RWPE1 (cell line): ENCODE measurements at regions not wholly inside any gene's neighbourhood (a gene's known extent, or its start where the extent isn't known, plus 50 kb on each side); places are given as distances from the start of the nearest gene placed in this dataset.

ENCODE experiments used
- CTCF ChIA-PET: fragments of 350-600 bp; sonication (Branson Sonifier 250); formaldehyde crosslinking; extraction: SDS; loops from one replicate; lab custom pipeline; 2021; lab: Yijun Ruan, JAX
- POLR2A ChIA-PET: fragments of 400-600 bp; formaldehyde crosslinking; extraction: SDS; loops from one replicate; lab custom pipeline; 2020; ENCODE audit warnings: antibody characterized with exemption; ENCODE audit not compliant: low non-redundant PET; lab: Yijun Ruan, JAX
- DNase-seq: peaks from one replicate; pipeline ENCODE4 v3.0.0; 2012; ENCODE audit warnings: low spot score
- H3K27ac ChIP-seq: fragments of 450-650 bp; 2 replicates; pipeline ENCODE4 v1.5.1; 2017
- TF ChIP-seq, protein P1 (sequence below): fragments of 450-650 bp; conservative IDR thresholded peaks from 2 replicates; pipeline ENCODE4 v1.5.1; 2017; ENCODE audit warnings: low read depth, mild to moderate bottlenecking

DNA sequence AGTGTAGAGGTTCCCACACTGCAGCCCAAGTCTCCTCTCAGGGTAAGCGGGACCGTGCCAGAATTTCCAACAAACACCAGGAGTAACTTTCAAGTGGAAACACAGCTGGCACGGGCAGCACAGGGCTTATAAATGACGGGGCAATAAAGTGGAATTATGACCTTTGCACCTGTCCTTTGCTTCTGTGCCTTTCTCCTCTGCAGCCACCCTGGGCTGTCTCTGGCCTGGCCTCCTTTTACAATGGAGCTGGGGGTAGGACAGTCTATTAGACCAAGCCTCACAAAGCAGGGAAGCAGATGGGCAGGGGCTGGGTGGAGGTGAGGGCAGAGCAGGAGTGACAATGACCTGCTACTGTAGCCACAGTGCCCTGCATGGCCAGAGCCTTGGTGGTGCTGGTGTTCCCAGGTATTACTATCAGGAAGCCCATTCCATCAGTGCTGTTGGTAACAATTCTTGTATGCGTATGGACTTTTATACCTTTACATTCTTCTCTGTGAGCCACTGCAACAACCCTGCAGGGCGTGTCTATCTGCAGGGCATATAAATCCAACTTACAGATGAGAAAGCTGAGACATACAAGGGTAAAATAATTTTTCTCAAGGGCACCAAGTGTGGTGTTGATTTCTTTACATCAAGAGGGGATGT lies 387.8 kb downstream of the CTTN start:
- no peak overlapping the region for H3K27ac ChIP-seq
- TF ChIP-seq, protein P1, sequence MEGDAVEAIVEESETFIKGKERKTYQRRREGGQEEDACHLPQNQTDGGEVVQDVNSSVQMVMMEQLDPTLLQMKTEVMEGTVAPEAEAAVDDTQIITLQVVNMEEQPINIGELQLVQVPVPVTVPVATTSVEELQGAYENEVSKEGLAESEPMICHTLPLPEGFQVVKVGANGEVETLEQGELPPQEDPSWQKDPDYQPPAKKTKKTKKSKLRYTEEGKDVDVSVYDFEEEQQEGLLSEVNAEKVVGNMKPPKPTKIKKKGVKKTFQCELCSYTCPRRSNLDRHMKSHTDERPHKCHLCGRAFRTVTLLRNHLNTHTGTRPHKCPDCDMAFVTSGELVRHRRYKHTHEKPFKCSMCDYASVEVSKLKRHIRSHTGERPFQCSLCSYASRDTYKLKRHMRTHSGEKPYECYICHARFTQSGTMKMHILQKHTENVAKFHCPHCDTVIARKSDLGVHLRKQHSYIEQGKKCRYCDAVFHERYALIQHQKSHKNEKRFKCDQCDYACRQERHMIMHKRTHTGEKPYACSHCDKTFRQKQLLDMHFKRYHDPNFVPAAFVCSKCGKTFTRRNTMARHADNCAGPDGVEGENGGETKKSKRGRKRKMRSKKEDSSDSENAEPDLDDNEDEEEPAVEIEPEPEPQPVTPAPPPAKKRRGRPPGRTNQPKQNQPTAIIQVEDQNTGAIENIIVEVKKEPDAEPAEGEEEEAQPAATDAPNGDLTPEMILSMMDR = no peak
- POLR2A ChIA-PET = no interaction called here
- CTCF ChIA-PET = interaction anchor here (0.6 kb wide), 1 partner anchor 11 kb away, joined by 4 read pairs; no protein-coding TSS in a partner anchor
- DNase-seq = no peak

DNA sequence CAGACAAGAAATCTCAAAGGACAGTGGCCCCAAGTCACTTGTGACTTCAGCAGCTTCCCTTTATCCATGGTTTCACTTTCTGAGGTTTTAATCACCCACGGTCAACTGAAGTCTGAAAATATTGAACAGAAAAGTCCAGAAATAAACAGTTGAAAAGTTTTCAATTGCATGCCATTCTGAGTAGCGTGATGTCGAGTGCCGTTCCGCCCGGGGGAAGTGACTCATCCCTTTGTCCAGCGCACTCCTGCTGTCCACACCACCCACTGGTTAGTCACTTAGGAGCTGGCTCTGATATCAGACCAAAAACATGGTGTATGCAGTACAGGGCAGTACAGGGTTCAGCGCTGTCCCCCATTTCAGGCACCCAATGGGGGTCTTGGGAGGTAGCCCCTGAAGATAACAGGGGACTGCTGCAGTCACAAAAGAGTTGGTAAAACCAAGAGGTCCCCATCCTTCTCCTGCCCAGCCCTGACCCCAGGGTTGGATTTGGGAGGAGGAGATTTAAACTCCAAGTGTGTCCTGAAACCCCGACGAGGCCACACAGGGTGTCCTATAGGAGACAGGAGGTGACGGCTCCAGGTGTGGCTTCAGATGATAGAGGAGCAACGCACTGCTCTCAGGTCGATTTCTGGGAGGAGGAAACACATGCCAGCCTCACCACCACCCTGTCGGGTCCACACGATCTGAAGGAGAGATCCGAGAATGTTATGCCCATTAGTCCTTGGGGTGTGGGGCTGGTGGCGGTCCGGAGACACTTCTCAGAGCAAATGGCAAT lies 390.1 kb downstream of the CTTN start:
- TF ChIP-seq, protein P1 = no peak
- POLR2A ChIA-PET = interaction anchor here (0.6 kb wide), 1 partner anchor 41 kb away, joined by 4 read pairs; no protein-coding TSS in a partner anchor
- DNase-seq = peak; percentile 94
- H3K27ac ChIP-seq = peak overlapping the region; percentile 36
- CTCF ChIA-PET = interaction anchor here (1.1 kb wide), 1 partner anchor 27 kb away, joined by 6 read pairs; no protein-coding TSS in a partner anchor

DNA sequence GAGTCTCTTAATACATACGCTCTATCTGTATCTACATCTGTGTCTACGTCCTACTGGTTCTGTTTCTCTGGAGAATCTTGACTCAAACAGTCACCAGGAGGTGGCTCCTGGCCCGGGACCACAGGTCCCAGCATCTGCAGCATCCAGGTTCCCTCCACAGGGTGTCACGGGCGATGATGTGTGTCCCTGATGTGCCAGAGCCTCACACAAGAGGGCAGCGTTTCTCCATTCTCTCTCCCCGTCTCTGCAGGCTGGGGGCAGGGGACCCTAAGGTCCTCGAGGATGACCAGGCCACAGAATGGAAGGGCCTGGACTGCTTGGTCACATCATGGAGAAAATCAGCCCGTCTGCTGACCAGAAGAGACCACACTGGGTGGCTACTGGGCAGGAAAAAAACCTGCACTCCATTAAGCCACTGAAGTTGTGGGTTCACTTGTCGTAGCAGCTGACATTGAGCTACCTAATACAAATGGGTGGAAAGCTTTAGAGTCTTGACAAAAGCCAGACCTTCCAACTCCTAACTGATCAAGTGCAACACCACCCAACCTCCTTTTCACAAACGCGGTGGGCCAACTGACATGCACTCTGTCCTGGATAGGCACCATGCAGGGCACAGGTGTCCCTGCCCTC lies 392.5 kb downstream of the CTTN start:
- no peak overlapping the region for H3K27ac ChIP-seq
- TF ChIP-seq, protein P1 = no peak
- ChIA-PET POLR2A (no interaction called here), CTCF (interaction anchor here (0.6 kb wide), 2 partner anchors 25 to 474 kb away, joined by 3 read pairs; no protein-coding TSS in a partner anchor)
- no peak for DNase-seq

DNA sequence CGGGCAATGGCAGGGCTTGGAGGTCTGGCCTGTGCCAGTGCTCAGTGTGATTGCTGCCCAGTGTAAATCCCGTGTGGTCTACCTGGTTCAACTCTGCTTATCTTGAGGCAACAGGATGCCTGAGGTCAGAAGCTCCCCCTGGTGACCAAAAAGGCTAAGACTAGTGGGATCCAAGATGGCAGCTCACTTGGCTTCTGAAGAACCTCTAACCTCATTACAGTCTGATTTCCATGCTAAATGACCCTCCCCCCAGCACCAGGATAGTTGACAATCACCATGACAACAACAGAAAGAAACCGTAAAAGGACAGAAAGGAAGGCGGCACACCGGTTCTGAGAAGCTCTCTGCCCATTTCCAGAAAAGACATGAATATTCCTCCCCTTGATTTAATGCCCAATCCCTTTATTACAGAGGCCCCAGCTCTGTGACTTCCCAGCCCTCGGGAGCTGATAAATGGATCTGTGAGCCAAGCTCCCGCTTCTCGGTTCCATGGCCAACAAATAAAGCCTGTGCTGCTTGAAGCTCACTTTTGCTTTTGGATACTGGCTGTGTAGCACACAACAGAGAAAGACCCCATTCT lies 398.4 kb downstream of the CTTN start:
- CTCF ChIA-PET = interaction anchor here (0.6 kb wide), 2 partner anchors 11 to 1794 kb away, joined by 3 to 4 read pairs; no protein-coding TSS in a partner anchor
- TF ChIP-seq, protein P1 = no peak
- POLR2A ChIA-PET = no interaction called here
- DNase-seq = no peak
- H3K27ac ChIP-seq = no peak overlapping the region

DNA sequence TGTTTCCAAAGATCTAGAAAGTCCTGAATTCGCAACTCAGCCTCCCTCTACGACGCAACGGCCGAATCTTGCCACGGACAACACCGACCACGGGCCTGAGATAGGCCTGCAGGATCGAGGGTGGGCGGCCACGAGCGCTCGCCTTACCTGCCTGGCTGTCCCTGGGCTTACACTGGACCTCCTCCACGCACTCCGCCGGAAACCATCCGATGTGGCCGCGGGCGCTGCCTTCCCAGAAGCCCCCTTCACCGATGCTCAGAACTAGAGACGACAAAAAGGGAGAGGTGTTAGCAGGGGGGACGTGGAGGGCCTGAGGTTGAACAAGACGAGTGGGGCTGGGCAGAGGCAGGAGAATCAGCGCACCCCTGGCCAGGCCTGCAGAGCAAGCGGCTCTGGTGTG lies 400.0 kb downstream of the CTTN start:
- no peak overlapping the region for H3K27ac ChIP-seq
- TF ChIP-seq, protein P1 = no peak
- POLR2A ChIA-PET = no interaction called here
- CTCF ChIA-PET = no interaction called here
- DNase-seq = no peak

DNA sequence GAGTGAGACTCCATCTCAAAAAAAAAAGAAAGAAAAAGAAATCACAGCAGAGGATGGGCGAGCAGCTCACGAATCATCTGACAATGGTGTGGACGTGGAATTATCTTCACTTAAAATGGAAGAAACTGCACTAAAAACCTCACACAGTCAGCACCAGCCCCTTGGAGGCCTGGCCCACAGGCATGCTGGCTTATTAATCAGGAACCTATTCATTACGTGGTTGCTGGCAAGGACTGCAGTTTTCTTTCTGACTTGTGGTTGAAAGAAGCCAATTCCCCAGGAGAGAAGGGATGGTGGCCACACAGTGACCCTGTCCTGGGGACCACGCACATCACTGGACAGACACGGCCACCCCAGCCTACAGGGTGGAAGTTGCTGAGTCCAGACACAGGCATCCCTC lies 401.1 kb downstream of the CTTN start:
- POLR2A ChIA-PET = no interaction called here
- DNase-seq = no peak
- TF ChIP-seq, protein P1 = no peak
- no peak overlapping the region for H3K27ac ChIP-seq
- CTCF ChIA-PET = no interaction called here
